NB4 (cell line): ENCODE measurements at regions not wholly inside any gene's neighbourhood (a gene's known extent, or its start where the extent isn't known, plus 50 kb on each side); places are given as distances from the start of the nearest gene placed in this dataset.
"Not testable (repeated sequence)": the region's sequence is repeated elsewhere in the genome, so short reads cannot be mapped to it uniquely, and the experiment has no call there.

Experiments used
- DNase-seq: peaks from one replicate; pipeline ENCODE4 v3.0.0; 2010; ENCODE audit warnings: low read depth
- H3K4me3 ChIP-seq: one replicate; pipeline ENCODE4 v1.5.1; 2011; ENCODE audit warnings: mild to moderate bottlenecking, low read depth, low read length, moderate library complexity
- CTCF ChIP-seq: IDR thresholded peaks from one replicate; pipeline ENCODE4 v1.5.1; 2012; ENCODE audit warnings: low read depth, low read length
- MAX ChIP-seq: IDR thresholded peaks from 2 replicates; pipeline ENCODE4 v1.6.1; 2011; ENCODE audit warnings: low read depth, low read length
- MYC ChIP-seq: IDR thresholded peaks from 2 replicates; pipeline ENCODE4 v1.6.1; 2011; ENCODE audit warnings: low read depth, low read length
- POLR2A ChIP-seq: IDR thresholded peaks from 2 replicates; pipeline ENCODE4 v1.6.1; 2011; ENCODE audit warnings: mild to moderate bottlenecking; ENCODE audit not compliant: insufficient read length; ENCODE audit errors: extremely low read depth

- TF ChIP-seq POLR2A: no peak
- no peak for TF ChIP-seq CTCF
- no peak for TF ChIP-seq MAX
- TF ChIP-seq MYC: no peak
- no peak overlapping the region for H3K4me3 ChIP-seq
- DNase-seq: no peak
Measured at GRCh38 chr17:16870253-16871245, 101.4 kb downstream of the TNFRSF13B start.

- H3K4me3 ChIP-seq, DNase-seq: not testable (repeated sequence)
Measured at GRCh38 chr17:16869531-16870252, 102.2 kb downstream of the TNFRSF13B start.

- DNase-seq, H3K4me3 ChIP-seq: not testable (repeated sequence)
Measured at GRCh38 chr17:16868616-16869015, 103.3 kb downstream of the TNFRSF13B start.

GRCh38 chr17:16867545-16867944, 104.4 kb downstream of the TNFRSF13B start:
- H3K4me3 ChIP-seq, DNase-seq: not testable (repeated sequence)

- not testable (repeated sequence) for H3K4me3 ChIP-seq, DNase-seq
Measured at GRCh38 chr17:16866841-16867240, 105.1 kb downstream of the TNFRSF13B start.

GRCh38 chr17:16866436-16866835, 105.5 kb downstream of the TNFRSF13B start:
- TF ChIP-seq MAX: no peak
- no peak for TF ChIP-seq CTCF
- no peak for TF ChIP-seq POLR2A
- no peak for TF ChIP-seq MYC
- no peak overlapping the region for H3K4me3 ChIP-seq
- DNase-seq: no peak

- DNase-seq, H3K4me3 ChIP-seq: not testable (repeated sequence)
Measured at GRCh38 chr17:16865704-16866103, 106.2 kb downstream of the TNFRSF13B start.

- H3K4me3 ChIP-seq, DNase-seq: not testable (repeated sequence)
Measured at GRCh38 chr17:16865077-16865613, 106.8 kb downstream of the TNFRSF13B start.

GRCh38 chr17:16864462-16865076, 107.3 kb downstream of the TNFRSF13B start:
- not testable (repeated sequence) for H3K4me3 ChIP-seq, DNase-seq

- not testable (repeated sequence) for H3K4me3 ChIP-seq, DNase-seq
Measured at GRCh38 chr17:16861152-16861551, 110.8 kb downstream of the TNFRSF13B start.

GRCh38 chr17:16860467-16860866, 111.5 kb downstream of the TNFRSF13B start:
- not testable (repeated sequence) for DNase-seq, H3K4me3 ChIP-seq

GRCh38 chr17:16859515-16859914, 112.4 kb downstream of the TNFRSF13B start:
- DNase-seq, H3K4me3 ChIP-seq: not testable (repeated sequence)

- DNase-seq, H3K4me3 ChIP-seq: not testable (repeated sequence)
Measured at GRCh38 chr17:16857746-16858145, 114.2 kb downstream of the TNFRSF13B start.

- H3K4me3 ChIP-seq, DNase-seq: not testable (repeated sequence)
Measured at GRCh38 chr17:16856846-16857245, 115.1 kb downstream of the TNFRSF13B start.

GRCh38 chr17:16856171-16856570, 115.7 kb downstream of the TNFRSF13B start:
- not testable (repeated sequence) for DNase-seq, H3K4me3 ChIP-seq
